ENCODE measurements at regions not wholly inside any gene's neighbourhood (a gene's known extent, or its start where the extent isn't known, plus 50 kb on each side); places are given as distances from the start of the nearest gene placed in this dataset.

GRCh38 chrX:124272370-124272982 lies 60.0 kb upstream of the TEX13D start:
- peaks cover 8% of the 10 kb centered on the region for H3K36me3 Mint-ChIP-seq (ENCODE audit: insufficient read depth)
- no peak overlapping the region for H3K27ac Mint-ChIP-seq (ENCODE audit: low read depth)
- no peaks in the 10 kb centered on the region for H3K9me3 Mint-ChIP-seq
- no peak for DNase-seq (ENCODE audit: low spot score in 2 of 2)
- ATAC-seq (replicated peaks; ENCODE audit: extremely low read depth, poor library complexity, severe bottlenecking): no peak
- H3K4me1 Mint-ChIP-seq: peaks cover 60% of the 10 kb centered on the region
- no peak overlapping the region for H3K4me3 Mint-ChIP-seq
- no peaks in the 10 kb centered on the region for H3K27me3 Mint-ChIP-seq

DNA sequence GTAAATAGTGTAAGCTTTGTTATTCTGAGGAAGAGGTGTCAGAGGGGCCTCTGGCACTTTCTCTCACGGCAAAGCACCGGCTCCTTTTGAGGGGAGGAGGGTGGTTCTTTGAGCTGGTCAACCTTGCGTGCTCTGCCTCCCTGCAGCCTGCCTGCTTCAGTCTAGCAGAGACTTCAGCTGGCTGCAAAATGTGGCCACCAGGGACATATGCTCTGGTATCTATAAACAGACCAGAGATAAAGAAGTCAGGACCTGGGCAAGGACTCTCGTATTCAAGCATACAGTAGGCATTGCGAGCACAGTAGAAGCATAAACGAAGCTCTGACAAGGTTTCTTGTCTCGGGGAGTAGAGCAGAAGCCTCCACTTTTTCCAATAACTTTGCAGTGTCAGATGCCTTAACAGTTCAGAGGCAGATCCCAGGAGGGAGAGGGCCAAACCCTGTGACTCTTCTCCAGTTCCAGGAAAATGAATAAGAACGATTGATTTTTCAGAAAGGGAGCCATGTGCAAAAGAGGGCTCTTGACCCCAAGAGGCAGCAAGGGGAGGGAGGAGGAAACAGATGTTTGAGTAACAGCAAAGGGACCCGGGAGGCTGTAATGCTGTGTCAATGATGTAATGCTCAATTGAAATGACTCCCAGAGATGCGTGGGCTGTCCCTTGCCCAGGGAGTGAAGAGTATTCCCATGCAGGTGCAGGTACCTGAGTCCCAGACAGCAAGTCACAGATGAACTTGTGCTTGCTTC lies 57.9 kb upstream of the TEX13D start:
- Mint-ChIP-seq H3K4me3 (no peak overlapping the region), H3K27ac (ENCODE audit: low read depth) (peak overlapping the region; percentile 53), H3K27me3 (no peaks in the 10 kb centered on the region), H3K36me3 (ENCODE audit: insufficient read depth) (peaks cover 8% of the 10 kb centered on the region), H3K4me1 (peaks cover 50% of the 10 kb centered on the region), H3K9me3 (no peaks in the 10 kb centered on the region)
- DNase-seq (ENCODE audit: low spot score in 2 of 2) (no peak), ATAC-seq (replicated peaks; ENCODE audit: extremely low read depth, poor library complexity, severe bottlenecking) (peak; percentile 21)

DNA sequence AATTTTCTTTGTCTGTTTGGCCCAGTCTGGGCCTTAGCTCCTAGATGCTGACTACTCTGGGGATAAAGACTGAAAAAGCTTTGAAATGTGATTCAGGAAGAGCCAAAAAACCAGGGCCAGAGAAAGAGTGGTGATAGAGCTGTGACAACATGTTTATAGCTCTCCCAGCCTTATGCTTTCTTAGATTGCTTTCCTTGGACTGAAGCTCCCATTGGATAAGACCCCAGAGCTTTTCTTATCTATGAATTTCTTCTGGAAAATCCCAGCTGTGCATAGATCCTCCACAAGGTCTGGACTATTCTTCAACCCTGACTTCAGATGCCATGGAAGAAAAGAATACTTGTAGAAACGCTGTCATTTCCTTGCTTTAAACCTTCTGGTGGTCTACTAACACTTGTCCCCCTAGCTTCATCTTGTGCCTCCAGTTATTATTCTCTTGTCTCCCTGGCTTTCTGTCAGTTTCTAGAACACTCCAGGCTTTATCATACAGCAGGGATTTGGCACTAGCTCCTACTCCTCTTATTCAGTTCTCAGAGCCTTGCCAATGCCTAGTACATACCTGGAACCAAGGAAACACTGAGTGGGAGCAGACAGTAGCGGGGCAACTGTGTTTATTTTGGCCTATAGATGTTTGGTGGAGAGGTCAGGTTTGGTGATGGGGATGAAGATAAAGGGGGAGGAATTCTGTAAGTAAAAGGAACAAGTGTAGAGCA lies 57.1 kb upstream of the TEX13D start:
- H3K27me3 Mint-ChIP-seq: no peaks in the 10 kb centered on the region
- peak overlapping the region; percentile 61 for H3K27ac Mint-ChIP-seq (ENCODE audit: low read depth)
- no peak for DNase-seq (ENCODE audit: low spot score in 2 of 2)
- peaks cover 8% of the 10 kb centered on the region for H3K36me3 Mint-ChIP-seq (ENCODE audit: insufficient read depth)
- peak overlapping the region; percentile 39 for H3K4me3 Mint-ChIP-seq
- H3K9me3 Mint-ChIP-seq: no peaks in the 10 kb centered on the region
- peaks cover 48% of the 10 kb centered on the region for H3K4me1 Mint-ChIP-seq
- ATAC-seq (replicated peaks; ENCODE audit: extremely low read depth, poor library complexity, severe bottlenecking): no peak

- Mint-ChIP-seq H3K4me1 (peaks cover 28% of the 10 kb centered on the region), H3K9me3 (no peaks in the 10 kb centered on the region), H3K36me3 (ENCODE audit: insufficient read depth) (peaks cover 4% of the 10 kb centered on the region), H3K27ac (ENCODE audit: low read depth) (peak overlapping the region; percentile 66), H3K4me3 (peak overlapping the region; percentile 69), H3K27me3 (no peaks in the 10 kb centered on the region)
- ATAC-seq (replicated peaks; ENCODE audit: extremely low read depth, poor library complexity, severe bottlenecking): peak; percentile 44
- DNase-seq (ENCODE audit: low spot score in 2 of 2): no peak
Measured at GRCh38 chrX:124280294-124280902, 52.1 kb upstream of the TEX13D start.

DNA sequence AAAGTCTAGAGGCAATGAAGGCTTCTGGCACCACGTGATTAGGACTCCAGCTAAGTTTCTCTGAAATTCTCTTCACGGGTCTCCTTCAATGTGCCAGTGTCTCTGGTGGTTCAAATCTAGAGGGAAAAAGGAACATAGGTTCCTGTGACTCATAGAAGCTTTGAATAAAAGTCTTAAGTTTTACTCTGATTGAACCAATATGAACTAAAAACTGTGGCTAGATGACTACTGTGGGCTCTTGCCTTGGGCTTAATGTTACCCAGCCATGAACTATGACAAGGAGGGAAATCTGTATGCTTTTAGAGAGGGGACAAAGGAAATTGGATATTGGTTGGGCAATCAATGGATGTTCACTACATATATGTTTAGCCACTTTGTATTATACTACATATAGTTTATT lies 49.9 kb upstream of the TEX13D start:
- H3K4me3 Mint-ChIP-seq: no peak overlapping the region
- no peaks in the 10 kb centered on the region for H3K36me3 Mint-ChIP-seq (ENCODE audit: insufficient read depth)
- peaks cover 11% of the 10 kb centered on the region for H3K4me1 Mint-ChIP-seq
- DNase-seq (ENCODE audit: low spot score in 2 of 2): no peak
- no peak for ATAC-seq (replicated peaks; ENCODE audit: extremely low read depth, poor library complexity, severe bottlenecking)
- H3K9me3 Mint-ChIP-seq: no peaks in the 10 kb centered on the region
- no peaks in the 10 kb centered on the region for H3K27me3 Mint-ChIP-seq
- H3K27ac Mint-ChIP-seq (ENCODE audit: low read depth): no peak overlapping the region

All from central memory CD8-positive, alpha-beta T cell (primary cell).